GM19452 (cell line): ENCODE measurements at regions not wholly inside any gene's neighbourhood (a gene's known extent, or its start where the extent isn't known, plus 50 kb on each side); places are given as distances from the start of the nearest gene placed in this dataset.

ENCODE experiments used
- ATAC-seq: cut with Tn5 transposase; IDR thresholded peaks from one replicate; pipeline ENCODE4 v1.9.1; 2021; ENCODE audit not compliant: unreplicated experiment

DNA sequence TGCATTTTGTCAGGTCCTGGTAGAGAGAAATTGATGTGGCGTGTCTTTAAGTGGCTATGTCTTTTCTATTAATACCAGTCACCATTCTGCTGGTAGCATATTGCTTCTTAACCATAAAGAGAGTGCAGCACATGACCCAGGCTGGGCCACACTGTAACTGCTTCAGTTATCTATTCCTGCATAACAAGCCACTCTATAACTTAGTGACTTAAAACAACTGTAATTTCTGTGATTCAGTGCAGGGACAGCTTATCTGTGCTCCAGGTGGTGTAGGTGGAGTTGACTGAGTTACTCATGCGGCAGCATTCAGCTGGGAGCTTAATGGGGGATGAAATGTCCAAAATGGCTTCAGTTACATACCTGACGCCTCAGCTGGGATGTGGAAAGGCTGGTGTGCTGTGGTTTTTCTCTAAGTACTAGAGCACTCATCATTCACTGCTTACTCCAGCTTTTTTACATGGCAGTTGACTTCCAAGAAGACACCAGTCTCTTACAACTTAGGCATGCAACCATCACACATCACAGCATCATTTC is 742.4 kb downstream of the SATB2 start:
- no peak for ATAC-seq

DNA sequence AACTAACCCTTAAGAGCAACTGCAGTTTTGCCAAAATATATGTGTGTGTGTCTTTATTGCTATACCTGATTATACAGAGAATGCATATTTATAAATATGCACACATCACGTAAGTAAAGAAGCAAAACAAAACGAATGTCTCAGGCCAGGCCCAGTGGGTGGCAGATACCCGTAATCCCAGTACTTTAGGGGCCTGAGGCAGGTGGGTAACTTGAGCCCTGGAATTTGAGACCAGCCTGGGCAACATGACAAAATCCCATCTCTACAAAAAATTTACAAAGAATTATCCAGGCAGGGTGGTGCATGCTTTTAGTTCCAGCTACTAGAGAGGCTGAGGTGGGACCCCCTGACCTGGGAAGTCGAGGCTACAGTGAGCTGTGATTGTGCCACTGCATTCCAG is 745.3 kb downstream of the SATB2 start:
- no peak for ATAC-seq

DNA sequence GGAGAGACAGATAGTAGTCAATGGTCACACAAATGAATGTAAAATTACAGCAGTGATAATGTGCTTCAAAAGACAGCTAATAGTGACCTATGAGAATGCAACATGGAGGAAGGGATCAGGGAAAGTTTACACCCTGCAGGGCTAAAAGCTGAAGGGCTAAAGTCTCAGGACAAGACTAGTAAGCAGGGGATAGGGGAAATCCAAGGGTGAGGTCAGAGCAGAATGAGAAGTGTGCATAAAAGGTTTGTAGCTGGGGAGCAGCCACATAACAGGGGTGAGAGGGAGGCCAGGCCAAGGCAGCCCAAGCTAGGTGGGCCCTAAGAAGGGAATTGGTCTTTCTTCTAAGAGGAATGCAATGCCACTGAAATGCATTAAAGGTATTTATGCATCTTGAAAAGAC is 746.3 kb downstream of the SATB2 start:
- ATAC-seq, result no peak

DNA sequence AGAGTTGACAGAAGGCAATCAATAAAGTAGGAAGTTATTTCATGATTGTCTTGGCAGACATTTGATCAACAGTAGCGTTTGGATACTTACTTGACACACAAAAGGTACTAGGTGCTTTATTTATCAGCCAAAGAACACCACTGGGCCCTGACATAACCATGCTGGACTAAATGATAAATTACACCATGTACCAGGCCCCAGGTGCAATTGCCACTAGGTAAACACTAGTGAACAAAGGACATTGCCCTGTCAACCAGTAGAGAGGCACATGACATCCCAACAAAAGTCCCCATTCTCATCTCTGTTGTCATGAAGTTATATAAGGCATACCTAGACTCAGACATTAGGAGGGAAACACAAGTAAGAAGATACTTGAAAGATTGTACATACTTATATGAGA is 747.2 kb downstream of the SATB2 start:
- ATAC-seq, result no peak

DNA sequence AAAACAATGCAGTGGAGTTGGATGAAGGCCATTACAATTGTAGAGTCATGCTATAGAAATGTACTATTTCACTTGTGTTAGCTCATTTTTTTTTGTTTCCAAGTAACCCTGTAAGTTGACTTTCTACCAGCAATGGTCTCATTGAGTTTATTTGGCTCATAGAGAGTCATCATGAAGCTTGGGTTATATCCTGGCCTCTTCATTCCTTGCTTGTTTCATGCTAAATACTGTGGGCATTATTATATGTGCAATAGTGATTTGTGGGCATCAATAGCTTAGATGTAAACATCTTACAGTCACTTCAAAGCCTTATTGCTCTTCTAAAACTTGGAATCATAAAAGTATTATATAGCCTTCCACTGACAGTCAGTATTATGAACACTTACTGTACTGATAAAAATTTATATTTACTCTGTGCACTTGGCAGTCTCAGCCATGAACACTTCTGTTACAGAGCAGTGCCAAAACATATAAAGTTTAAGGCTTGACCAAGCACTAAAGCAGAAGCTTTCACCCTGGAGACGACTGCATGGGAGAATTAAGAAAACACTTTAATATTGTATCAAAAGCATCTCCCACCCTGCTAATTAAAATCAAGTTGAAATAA is 751.2 kb downstream of the SATB2 start:
- ATAC-seq, result no peak

DNA sequence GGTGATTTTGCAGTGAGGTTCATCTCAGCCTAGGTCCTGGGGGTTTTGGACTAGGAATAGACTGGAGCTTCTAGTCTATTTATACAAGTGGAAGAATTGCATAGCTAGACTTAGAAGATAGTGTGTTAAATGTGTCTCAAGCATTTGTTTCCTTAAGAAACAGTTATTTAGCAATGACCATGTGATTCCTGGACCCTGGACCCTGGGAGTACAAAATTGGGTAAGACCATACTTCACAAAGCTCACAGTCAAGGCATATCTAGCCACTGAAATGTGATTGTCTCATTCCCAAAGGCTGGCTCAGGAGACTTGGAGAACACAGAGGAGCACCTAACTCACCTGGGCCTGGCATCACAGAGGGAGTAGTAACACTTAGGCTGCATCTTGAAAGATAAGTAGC is 754.5 kb downstream of the SATB2 start:
- ATAC-seq, result no peak

DNA sequence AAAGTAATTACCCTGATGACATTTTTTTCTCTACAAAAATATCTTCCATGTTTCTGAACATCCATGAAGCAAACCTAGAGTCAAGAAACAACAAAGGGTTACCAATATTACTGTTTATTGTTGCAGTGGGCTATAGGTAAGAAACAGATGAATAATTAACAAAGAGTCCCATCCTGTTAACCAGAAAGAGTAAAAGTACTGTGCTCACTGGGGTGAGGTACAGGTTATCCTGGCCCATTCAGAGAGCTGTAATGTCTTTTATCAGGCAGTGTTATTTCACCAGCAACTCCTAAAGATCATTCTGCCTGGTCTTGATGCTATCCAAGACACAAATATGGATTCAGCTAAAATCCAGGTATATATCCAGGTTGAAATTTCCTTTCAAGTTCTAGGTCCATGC is 754.9 kb downstream of the SATB2 start:
- no peak for ATAC-seq

DNA sequence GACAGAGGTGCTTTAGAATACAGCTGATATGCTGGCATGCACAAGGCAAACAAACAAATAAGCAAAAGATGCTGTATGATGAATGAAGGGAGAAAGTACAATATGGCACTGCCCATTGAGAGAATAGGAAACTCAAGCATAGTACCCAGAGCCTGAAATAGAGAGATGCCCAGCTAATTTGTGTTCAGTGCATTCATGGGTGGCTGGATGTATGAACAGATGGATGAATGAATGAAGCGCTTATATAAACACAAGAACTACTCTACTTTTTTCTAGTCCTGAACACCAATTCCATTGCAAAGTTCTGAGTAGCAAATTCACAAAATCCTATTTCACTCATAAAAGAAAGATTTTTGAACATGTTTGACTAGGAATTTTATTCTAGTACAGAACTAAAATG is 756.3 kb downstream of the SATB2 start:
- ATAC-seq, result no peak

DNA sequence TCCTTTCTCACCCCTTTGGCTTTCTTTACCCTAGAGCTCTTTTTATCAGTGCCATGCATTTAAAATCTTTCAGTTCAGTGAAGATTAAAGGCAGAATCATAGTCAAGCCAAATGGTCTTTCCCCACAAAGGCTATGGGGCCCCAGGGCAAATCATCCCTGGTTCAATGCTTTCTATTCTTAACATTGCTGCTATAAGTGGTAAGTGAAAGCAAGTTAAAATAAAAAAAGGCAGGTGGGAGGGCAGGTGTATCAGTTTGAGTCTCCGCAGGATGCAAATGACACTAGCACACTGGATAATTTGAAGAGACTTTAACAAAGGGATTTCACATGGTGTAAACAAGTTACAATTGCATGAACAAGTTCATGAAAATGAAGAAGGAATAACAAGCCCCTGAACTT is 757.4 kb downstream of the SATB2 start:
- no peak for ATAC-seq

DNA sequence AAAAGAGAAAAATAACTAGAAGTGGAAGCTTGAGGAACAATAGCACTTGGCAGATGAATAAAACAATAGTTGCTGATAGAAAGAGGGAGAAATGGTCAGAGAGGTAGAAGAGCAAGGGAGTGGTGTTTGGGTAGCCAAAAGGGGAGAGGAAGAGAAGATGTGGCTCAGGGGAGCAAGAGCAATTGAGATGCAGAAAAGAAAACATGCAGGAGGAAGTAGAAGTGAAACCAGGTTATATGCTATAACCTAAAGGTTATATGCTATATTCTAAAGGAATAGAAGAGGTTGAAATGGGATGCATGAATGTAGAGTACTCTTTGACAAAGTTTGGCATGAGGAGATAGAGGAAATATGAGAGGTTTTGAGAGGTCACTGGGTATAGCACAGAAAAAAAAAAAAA is 759.5 kb downstream of the SATB2 start:
- ATAC-seq, result no peak

DNA sequence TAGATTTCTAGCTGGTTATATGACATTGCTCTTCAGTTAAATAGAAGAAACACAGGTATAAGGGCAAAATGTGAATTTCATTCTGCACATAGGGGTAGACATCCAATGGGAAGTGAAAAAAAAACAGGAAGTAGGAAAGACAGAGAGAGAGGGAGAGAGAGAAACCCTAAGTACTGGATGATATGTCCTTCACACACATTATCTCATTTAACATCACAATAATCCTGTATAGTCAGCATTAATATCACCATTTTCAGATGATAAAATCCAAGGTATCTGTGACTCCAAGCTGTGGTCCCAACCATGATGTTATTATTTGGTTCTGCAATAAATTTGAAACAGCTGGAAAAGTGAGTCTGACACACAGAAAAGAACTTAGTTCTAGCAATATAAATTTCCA is 759.9 kb downstream of the SATB2 start:
- ATAC-seq, result no peak

DNA sequence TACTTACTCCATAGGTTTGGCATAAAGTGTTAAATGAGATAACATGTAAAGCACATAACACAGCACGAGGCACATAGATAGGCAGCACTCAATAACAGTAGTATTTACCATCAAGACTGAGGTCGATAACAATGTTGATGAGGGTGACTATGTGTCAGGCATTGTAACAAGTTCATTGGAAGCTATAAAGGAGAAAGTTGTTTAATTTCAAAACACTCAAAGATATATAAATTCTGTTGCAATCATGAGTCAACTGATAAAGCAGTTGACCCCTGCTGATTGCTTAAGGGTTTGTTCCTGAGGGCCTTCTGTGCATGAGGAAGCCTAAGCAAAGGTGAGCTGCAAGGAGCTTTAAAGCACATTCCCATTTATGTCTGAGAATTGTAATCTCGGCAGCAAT is 760.5 kb downstream of the SATB2 start:
- ATAC-seq, result no peak

DNA sequence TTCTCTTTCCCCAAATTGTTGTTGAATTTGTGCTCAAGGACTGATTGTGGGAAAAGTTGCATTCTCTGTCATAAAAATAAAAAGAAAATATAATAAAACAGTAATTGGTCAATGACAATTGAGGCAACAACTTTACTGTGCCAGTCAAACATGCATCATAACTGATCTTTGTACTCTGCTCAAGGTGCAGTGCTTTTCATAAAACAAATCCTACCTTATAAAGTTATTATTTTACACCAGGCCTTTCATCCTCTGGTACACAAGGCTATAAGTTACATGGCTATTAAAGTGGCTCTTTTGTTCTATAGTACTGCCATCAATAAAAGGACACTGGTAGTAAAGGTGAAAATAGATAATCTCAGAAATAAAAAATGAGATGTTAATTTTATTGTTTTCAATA is 761.9 kb downstream of the SATB2 start:
- no peak for ATAC-seq

DNA sequence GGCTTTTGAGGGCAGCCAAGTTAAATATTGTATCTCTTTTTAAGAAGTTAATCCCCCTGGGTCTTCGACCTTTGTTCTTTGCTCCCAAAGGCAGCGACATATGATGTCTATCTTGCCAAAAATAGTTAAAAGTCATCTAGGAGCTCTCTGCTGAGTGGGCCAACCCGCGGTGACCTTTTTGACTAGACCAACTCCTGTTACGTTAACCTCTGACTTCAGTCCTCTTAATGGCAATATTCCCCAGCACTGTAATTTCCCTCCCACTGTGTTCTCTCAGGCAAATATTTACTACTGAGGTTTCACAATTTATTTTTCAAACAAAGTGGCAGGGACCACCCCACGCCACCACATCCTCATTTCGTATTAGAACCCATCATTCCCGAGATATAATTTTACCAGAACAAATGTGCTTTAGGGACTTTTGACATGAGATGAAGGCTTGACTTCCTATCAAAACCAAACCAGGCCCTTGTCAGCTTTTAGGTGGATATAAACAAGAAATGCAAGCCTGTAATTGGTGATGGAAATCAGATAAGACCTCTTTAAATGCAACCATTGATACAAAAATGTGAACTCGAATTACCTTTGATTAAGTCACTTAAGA is 764.7 kb downstream of the SATB2 start:
- ATAC-seq, result no peak

DNA sequence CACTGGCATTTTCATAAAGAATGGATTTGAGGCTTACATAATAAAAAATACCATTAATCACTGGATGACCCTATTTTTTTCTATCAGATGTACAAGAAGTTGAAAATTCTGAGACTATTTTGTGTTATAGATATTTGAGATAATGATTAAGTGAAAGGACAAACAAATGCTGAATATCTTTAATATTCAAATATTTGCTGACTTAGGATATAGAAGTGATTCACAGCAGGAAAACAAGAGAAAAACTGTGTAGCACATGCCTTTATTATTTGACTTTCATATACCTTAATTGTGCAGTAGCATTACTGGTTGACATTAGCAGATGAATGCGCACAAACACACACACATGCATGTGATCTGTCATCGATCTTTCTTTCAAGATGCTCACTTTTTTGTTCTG is 766.5 kb downstream of the SATB2 start:
- no peak for ATAC-seq

DNA sequence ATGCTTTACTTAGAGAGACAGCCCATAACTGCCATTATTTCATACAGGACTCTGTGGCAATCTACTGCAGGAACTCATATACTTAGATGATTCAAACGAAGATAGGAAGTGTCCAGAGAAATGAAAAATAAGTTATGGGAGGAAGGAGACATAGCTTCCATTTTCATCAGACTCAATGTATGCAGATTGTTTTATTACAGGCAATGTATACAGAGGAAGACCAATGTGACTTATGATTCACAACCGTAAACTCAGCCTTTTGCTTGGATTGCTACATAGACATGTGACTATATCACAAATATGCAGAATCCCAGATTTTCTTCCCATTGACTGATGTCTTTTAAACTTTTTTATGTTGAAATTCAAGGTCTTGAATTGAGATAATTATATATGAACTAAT is 793.4 kb downstream of the SATB2 start:
- no peak for ATAC-seq

DNA sequence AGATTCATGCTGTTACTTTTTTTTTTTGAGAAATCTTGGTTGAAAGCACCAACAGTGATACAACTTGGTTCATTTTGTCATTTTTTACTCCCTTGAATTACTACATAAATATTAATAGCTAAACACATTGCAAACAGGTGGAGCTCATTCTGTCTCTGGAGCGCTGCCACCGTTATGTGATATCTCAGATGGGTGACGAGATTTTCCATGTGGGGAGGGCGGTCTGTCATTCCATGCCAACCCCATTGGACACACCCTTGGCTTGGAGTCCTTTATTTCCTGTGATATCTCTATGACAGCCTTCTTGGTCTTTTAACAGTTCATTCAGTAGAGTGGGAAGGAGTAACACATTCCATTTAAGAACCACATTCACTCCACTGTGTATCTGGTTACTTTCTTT is 794.8 kb downstream of the SATB2 start:
- ATAC-seq, result no peak

DNA sequence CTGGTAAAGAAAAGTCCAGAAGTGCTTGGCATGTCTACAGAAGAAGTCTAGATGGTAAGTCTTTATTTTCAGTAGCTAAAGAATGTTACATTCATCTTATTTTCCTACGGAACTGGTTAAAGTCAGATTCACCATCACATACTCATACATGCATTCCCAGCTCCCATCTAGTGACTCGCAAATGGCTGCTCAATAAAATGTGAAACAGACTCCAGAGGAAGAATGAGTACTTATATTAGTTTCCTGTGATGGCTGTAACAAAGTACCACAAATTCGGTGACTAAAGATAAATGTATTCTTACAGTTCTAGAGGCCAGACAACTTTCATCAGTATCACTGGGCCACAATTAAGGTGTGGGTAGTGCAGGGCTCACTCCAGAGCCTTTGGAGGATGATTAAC is 797.2 kb downstream of the SATB2 start:
- ATAC-seq, result no peak

DNA sequence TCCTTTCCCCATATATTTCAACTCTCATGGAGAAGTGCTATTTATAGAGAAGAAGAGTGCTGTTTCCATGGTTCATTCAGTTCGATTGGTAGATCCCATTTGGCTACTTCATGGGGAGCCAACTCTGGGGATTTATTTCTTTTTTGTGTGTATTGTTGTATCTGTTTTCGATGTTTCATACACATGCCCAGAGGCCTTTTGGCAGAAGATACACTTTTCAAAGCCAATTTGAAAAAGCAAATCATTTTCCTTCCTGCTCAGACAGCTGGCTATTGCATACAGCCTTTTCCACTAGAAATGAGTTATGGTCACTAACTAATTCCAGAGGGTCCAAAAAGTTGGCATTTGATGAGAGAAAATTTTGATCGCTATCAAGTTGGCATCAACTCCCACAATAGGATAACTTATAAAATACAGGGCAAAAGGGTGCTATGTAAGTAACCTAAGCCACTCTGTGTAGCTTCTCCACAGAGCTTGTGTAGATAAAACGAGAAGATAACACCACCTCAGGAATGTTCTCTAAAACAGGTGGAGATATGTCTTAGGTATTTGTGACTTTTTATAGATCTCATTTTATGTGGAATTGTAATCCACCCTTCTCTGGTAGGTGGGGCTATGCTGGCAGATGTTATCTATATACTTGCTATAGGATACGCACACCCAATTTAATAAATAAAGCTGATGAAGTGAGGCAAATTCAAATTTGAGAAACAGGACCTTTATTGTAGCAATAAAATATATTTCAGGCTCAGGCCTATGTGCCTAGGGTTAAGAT is 798.5 kb downstream of the SATB2 start:
- no peak for ATAC-seq

DNA sequence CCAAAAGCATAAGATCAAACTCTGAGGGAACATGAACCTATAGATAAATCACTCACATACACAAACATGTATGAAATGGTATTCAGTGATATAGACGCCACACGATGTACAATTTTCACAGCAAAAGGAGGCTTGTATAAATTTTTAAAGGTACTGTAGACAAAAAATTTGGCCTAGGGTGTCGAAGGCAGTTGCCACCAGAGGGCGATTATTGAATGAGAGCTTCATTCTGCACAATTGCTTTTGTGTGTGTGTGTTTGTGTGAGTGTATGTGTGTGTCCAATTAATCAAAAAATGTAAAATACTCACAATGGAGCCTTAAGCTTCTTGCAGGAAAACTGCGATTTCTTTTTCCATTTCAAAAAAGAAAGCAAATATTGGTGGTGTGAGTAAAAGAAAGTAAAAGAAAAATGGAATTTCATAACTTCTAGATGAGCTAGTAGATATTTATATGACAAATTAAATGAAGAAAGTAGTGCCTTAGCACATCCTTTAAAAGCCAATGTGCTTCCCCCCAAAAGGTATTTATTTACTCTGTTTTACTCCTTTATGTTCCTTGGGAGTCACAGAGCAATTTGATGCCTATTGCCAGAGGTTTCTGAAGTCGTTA is 800.1 kb downstream of the SATB2 start:
- no peak for ATAC-seq

DNA sequence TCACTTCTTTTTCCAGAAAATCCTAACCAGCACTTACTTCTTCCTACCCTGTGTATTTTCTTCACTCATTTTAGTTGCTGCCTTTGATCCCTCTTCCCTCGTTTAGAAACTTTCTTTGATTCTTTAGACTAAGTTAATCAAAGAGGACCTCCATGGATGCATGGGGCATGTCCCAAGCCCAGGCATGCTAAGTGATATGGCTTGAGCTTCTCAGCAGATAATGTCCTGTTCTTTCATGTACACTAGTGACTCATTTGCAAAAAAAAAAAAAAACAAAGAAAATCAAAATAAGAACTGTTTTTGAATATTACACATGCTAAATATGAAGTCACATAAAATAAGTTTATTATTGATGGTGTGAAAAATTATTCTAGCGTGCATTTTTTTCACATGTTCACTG is 800.9 kb downstream of the SATB2 start:
- ATAC-seq, result no peak

DNA sequence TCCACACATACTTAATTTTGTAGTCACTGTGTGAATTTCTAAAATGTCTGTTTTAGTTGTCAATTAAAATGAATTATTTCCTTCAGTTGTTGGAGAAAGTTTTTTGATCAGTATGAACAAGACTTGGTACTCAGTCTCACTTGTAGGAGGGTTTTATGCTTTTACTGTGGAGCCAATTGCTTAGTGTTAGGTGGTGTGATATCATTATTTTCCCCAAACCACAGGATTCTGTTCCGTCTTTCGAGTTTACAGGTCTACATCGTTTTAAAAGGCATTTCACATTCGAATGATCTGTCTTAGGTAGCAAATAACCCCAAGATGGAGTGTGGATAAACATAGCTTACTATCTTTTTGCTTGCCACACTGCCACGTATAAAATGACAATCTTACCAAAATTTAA is 803.1 kb downstream of the SATB2 start:
- no peak for ATAC-seq
